HG03060 (cell line): ENCODE measurements at regions not wholly inside any gene's neighbourhood (a gene's known extent, or its start where the extent isn't known, plus 50 kb on each side); places are given as distances from the start of the nearest gene placed in this dataset.
"Not testable (repeated sequence)": the region's sequence is repeated elsewhere in the genome, so short reads cannot be mapped to it uniquely, and the experiment has no call there.

Experiments
- ATAC-seq: cut with Tn5 transposase; IDR thresholded peaks from one replicate; pipeline ENCODE4 v1.9.1; 2021; ENCODE audit warnings: low read depth, moderate number of reproducible peaks; ENCODE audit not compliant: unreplicated experiment

GRCh38 chr13:64551755-64552154, 2678.4 kb downstream of the PCDH9 start:
- no peak for ATAC-seq

- ATAC-seq, result no peak
Observed at GRCh38 chr13:64546371-64546770, 2683.8 kb downstream of the PCDH9 start.

GRCh38 chr13:64540976-64541375, 2689.2 kb downstream of the PCDH9 start:
- ATAC-seq, result no peak

GRCh38 chr13:64540468-64540867, 2689.7 kb downstream of the PCDH9 start:
- no peak for ATAC-seq

DNA sequence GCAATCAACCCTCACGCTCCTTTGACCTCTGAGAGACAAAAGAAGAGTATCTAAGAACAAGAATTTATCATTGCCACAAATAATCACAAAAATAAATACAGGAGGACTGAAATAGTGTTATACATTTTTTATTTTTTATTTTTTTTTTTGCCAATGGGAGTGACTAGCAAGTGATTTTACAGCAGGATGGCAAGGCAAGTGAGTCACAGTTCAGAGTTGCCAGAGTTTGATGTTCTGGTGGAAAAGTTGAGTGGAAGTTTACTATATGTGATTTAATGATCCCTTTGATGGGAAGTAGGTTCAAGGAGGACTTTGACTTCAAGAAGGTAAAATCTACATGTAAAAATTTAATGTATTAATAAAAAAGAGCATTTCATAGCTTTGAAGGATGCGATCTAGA, 2691.4 kb downstream of the PCDH9 start:
- ATAC-seq, result no peak

GRCh38 chr13:64534302-64534701, 2695.8 kb downstream of the PCDH9 start:
- no peak for ATAC-seq

DNA sequence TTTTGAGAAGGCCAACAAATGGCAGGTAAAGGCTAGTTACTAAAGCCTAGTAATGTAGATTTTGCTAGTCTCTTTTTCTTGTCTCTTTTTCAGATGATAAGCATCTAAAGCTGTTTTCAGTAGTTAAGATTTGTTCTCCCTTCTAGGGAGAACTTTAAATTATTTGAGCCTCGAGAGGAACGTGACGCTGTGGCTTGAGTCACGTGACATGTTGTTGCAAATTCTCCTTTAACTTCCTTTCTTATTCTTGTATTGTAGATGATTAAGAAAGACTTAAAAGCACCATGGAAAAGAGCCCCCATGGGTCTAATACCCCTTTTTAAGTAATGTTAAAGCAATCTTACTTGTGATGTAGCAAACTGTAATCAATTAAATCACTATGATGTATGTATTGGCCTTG, 2698.7 kb downstream of the PCDH9 start:
- no peak for ATAC-seq

DNA sequence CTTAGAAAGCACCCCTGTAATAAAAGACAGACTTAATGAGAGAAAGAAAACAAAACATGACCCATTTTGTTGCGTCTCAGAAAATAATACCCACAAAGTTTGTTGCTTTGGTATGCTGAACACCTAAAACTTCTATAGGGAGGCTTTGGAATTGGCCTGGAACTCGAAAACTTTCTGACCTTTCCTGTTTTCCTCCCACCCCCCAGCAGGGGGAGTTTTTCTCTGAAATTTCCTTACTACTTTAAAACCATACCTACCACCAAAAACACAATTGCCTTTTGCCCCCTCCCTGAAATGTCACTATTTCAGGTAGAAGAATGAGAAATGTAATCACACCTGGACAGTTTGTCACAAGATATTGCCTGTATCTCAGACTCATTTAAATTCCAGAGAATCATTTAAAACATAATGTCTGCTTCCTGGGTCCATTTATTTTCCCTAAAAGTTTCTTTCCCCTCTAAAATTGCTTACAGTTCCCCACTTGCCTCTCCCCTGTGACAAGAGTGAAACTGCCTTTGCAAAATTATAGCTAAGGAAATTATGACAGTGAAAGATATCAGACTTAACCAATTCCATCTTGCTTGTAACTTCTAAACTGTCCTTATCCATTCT, 2700.2 kb downstream of the PCDH9 start:
- ATAC-seq, result no peak

DNA sequence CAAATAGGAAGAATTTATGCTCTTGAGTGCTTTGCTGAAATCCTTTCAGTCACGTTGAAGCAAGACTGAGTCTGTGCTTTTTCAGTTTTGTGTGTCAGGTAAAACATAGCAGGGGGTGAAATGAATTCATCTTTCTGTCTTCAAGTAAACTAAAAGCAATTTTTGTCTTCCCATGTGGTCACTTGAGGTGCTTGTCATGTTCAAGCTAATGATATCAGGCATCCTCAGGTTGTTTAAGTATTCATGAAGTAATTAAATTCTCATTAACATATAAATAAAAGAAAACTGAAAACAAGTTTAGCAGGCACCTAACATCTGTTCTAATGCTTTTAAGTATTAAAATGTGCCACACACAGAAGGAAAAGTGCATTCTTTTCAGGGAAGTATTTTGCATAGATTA, 2701.3 kb downstream of the PCDH9 start:
- no peak for ATAC-seq

DNA sequence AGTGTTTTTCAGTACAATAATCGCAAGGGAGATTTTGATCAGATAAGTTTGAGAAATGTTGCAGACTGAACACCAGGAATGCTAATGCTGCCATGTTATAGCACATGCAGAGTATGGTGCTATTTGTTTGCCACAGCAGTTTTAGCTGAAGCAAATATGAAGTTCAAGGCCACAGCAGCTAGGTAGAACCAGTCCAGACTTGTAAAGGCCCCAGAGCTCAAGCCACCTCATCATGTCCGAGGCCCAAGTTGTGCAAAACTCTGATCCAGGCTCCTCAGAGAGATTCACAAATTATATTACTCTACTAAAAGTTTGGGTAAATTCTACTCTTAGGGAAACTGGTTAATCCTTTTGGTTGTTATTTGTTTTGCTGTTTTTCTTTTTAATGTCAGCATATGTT, 2702.6 kb downstream of the PCDH9 start:
- no peak for ATAC-seq

DNA sequence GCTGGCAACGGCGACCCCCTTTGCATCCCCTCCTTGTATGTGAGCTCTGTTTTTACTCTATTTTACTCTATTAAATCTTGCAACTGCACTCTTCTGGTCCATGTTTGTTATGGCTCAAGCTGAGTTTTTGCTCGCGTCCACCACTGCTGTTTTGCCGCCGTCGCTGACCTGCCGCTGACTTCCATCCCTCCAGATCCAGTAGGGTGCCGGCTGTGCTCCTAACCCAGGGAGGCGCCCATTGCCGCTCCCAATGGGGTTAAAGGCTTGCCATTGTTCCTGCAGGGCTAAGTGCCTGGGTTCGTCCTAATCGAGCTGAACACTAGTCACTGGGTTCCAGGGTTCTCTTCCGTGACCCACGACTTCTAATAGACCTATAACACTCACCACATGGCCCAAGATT, 2704.4 kb downstream of the PCDH9 start:
- ATAC-seq, result no peak

DNA sequence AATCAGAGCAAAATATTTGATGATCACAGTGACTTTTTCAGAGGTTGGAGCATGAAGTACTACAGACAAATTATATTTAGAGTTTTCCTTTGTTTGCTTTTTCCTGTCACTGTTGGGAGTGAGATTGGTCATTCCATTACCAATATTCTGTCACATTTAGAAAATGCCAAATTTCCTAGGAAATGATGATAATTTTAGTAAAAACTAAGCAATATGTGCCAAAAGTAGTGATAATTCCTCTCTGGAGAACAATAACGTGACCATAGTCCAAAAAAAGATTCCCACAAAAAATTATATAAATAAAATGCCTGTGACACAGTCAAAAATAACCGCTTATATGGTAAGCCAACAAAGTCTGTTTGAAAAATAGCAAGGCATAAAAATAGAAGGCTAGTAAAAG, 2719.4 kb downstream of the PCDH9 start:
- ATAC-seq, result no peak

DNA sequence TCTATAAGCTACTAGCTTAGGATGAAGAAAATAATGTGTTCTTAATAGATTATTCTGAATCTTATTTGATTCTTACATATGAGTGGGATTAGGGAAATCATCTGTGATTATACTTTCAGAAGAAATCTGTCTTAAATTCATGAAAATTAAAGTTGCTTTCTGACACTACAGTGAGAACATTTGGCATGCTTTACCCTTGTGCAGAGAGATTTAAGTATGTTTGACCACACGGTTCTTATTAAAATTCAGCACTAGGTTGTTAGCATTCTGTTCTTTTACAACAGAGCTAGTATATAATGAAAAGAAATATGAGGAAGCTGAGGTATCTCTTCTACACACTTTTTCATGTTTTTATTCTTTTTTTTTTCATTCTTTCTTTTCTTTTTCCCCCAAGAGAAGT, 2723.9 kb downstream of the PCDH9 start:
- no peak for ATAC-seq

GRCh38 chr13:64505336-64505910, 2724.7 kb downstream of the PCDH9 start:
- no peak for ATAC-seq

DNA sequence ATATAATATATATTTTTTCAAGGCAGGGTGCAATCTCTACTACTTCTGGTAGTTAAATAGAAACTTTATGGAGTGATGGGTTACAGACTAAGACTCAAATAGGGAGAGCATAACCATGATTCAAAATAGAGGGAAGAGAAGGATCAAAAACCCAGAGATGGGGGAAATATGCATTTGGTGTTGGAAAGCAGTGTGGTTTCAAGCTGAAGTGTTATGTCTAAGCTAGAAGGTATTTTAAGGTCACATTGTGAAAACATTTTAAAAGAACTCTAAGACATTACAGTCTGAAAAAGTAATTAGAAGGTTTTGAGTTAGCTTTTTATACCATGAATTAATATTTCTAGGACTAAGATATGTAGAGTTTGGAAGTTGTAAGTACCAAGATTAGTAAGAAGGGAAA, 2741.4 kb downstream of the PCDH9 start:
- ATAC-seq, result no peak

DNA sequence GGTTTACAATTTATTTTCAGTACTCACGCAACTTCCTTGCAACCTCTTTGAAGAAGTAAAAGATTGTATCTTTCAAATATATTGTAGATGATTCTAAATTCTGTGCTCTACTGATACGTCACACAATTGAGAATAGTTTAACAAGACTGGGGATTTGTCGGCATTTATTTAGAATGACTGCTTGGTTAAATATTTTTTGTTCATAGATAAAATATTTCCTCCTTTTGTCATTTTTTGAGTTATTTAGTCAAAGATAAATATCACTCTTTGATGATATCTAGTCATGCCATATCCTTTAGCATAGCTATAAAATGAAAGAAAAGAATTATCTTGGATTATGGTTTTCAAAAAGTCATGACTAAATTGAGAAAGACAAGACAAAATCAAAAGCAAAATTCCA, 2747.8 kb downstream of the PCDH9 start:
- no peak for ATAC-seq

GRCh38 chr13:64480672-64481071, 2749.5 kb downstream of the PCDH9 start:
- ATAC-seq, result no peak

DNA sequence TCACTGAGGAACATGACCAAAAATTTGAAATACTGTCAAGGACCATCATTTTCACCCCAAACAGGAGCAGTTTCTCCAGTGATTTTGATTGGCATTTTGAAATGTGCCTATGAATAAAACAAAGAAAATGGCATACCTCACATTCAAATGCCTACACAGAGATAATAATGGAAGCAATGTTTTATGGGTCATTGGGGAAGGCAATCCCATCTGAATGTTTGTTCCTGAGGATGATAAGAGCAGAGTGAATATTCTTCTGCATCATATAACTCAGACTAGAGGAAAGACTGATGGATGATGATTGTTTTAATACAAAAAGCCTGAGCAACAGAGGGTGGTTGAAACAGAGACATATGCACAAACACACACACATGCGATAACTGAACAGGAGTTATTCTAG, 2749.9 kb downstream of the PCDH9 start:
- no peak for ATAC-seq

GRCh38 chr13:64477146-64477545, 2753.0 kb downstream of the PCDH9 start:
- ATAC-seq, result no peak

GRCh38 chr13:64476041-64476568, 2754.0 kb downstream of the PCDH9 start:
- ATAC-seq, result not testable (repeated sequence)

DNA sequence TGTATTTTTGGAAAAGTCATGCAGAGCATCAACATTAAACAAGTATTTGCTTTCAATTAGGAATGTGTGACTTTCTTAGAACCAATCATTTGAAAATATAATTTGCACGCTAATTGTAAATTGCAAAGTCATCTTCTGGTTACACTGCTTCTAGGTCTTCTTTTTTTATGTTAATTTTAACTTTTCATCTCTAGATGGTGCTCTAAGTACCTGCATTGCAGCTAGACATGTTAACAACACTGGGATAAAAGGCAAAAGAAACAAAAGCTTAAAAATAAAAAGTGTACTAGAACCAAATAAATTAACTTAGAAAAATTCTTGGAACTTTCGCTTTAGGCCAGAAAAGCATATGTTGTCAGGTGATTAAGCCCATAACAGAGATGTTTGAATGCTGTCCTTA, 2758.2 kb downstream of the PCDH9 start:
- no peak for ATAC-seq

DNA sequence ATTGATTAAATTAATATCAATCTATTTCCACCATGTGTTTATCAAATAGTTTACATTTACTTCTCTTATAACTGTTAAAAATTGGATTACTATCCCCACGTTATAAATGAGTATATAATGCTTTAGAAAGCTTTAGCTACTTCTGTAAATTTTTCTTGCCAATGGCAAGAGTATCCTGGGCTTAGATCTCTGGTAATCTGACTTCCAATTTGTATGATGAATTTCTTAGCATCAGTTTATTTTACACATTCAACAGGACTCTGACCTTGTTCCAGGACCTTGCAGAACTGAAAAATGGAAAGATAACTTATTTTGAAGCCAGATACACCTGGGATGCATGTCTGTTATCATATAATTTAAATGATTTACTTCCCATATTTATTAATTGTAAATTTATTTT, 2759.4 kb downstream of the PCDH9 start:
- ATAC-seq, result no peak

DNA sequence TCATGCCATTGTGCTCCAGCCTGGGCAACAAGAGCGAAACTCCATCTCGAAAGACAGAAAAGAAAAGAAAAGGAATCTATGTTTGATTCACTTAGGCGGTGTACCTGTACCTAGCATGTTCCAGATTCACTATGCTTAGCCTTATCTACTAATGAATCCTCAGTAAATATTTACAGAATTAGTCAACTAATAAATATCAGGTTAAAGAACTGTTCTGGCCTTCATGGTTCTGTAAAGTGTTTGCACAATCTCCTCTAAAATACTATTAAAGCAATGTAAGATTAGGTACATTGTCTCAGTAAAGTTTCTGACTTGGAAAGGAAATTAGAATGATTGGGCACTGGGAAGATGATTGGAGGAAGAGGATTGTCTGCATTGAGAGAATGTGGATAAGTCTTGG, 2770.4 kb downstream of the PCDH9 start:
- ATAC-seq, result no peak
